NCI-H2196 (cell line): ENCODE measurements at regions not wholly inside any gene's neighbourhood (a gene's known extent, or its start where the extent isn't known, plus 50 kb on each side); places are given as distances from the start of the nearest gene placed in this dataset.
"Not testable (repeated sequence)": the region's sequence is repeated elsewhere in the genome, so short reads cannot be mapped to it uniquely, and the experiment has no call there.

Experiments
- DNase-seq: peaks from one replicate; lab custom pipeline; 2025; ENCODE audit not compliant: unreplicated experiment; lab: John Stamatoyannopoulos, UW

- DNase-seq = no peak
These were observed 479.5 kb upstream of the SMARCA2 start for GRCh38 chr9:1535599-1535998.

GRCh38 chr9:1536522-1537170, 478.5 kb upstream of the SMARCA2 start:
- DNase-seq = no peak

- DNase-seq = no peak
These were observed 476.8 kb upstream of the SMARCA2 start for GRCh38 chr9:1538301-1538700.

GRCh38 chr9:1539216-1539615, 475.9 kb upstream of the SMARCA2 start:
- DNase-seq = no peak

GRCh38 chr9:1550636-1551035, 464.5 kb upstream of the SMARCA2 start:
- no peak for DNase-seq

GRCh38 chr9:1554081-1555035, 460.8 kb upstream of the SMARCA2 start:
- DNase-seq = no peak

GRCh38 chr9:1558666-1559065, 456.5 kb upstream of the SMARCA2 start:
- not testable (repeated sequence) for DNase-seq

GRCh38 chr9:1575939-1576338, 439.2 kb upstream of the SMARCA2 start:
- no peak for DNase-seq

- DNase-seq = no peak
These were observed 434.9 kb upstream of the SMARCA2 start for GRCh38 chr9:1580215-1580614.

- DNase-seq = no peak
These were observed 433.2 kb upstream of the SMARCA2 start for GRCh38 chr9:1581926-1582325.

GRCh38 chr9:1591310-1591709, 423.8 kb upstream of the SMARCA2 start:
- DNase-seq = no peak

GRCh38 chr9:1598270-1598669, 416.9 kb upstream of the SMARCA2 start:
- DNase-seq = no peak

GRCh38 chr9:1599961-1600360, 415.2 kb upstream of the SMARCA2 start:
- DNase-seq = no peak

GRCh38 chr9:1604942-1605560, 410.1 kb upstream of the SMARCA2 start:
- peak; percentile 79 for DNase-seq

GRCh38 chr9:1606253-1606652, 408.9 kb upstream of the SMARCA2 start:
- DNase-seq = no peak

- DNase-seq = no peak
These were observed 402.3 kb upstream of the SMARCA2 start for GRCh38 chr9:1612886-1613285.

- DNase-seq = no peak
These were observed 397.7 kb upstream of the SMARCA2 start for GRCh38 chr9:1617419-1617818.

GRCh38 chr9:1619915-1620710, 395.0 kb upstream of the SMARCA2 start:
- DNase-seq = peak; percentile 57

GRCh38 chr9:1637401-1637800, 377.7 kb upstream of the SMARCA2 start:
- DNase-seq = no peak

- no peak for DNase-seq
These were observed 376.0 kb upstream of the SMARCA2 start for GRCh38 chr9:1639166-1639565.

GRCh38 chr9:1647776-1648175, 367.4 kb upstream of the SMARCA2 start:
- no peak for DNase-seq
